ENCODE measurements at regions not wholly inside any gene's neighbourhood (a gene's known extent, or its start where the extent isn't known, plus 50 kb on each side); places are given as distances from the start of the nearest gene placed in this dataset.

DNA sequence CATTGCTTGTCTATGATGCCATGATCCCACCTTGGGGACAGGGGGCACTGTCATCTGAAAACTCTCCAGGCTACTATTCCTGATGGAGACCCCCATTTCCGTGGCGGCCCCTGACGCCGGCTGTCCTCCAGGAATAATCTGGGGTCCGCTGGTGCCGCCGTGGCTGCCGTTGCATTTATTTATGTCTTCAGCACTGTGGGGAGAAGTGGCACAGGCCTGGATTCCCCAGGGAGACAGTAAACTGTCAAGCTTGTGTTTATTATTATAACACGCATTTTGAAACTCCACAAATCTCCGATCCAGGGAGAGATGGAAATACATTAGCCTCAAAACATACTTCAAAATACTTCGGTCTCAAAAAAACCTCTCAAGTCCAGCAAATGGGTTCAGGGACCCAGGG is 126.9 kb upstream of the C1orf174 start:
- no peak for TF ChIP-seq EZH2 (IDR thresholded peaks at IDR 0.05; ENCODE audit: borderline replicate concordance, low read depth, low read length, severe bottlenecking)
- TF ChIP-seq, protein P1, sequence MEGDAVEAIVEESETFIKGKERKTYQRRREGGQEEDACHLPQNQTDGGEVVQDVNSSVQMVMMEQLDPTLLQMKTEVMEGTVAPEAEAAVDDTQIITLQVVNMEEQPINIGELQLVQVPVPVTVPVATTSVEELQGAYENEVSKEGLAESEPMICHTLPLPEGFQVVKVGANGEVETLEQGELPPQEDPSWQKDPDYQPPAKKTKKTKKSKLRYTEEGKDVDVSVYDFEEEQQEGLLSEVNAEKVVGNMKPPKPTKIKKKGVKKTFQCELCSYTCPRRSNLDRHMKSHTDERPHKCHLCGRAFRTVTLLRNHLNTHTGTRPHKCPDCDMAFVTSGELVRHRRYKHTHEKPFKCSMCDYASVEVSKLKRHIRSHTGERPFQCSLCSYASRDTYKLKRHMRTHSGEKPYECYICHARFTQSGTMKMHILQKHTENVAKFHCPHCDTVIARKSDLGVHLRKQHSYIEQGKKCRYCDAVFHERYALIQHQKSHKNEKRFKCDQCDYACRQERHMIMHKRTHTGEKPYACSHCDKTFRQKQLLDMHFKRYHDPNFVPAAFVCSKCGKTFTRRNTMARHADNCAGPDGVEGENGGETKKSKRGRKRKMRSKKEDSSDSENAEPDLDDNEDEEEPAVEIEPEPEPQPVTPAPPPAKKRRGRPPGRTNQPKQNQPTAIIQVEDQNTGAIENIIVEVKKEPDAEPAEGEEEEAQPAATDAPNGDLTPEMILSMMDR (IDR thresholded peaks at IDR 0.05; ENCODE audit: borderline replicate concordance, extremely low read depth, low read length, poor library complexity, severe bottlenecking): no peak

Measured in DND-41 (cell line).